ENCODE measurements at regions not wholly inside any gene's neighbourhood (a gene's known extent, or its start where the extent isn't known, plus 50 kb on each side); places are given as distances from the start of the nearest gene placed in this dataset.

DNA sequence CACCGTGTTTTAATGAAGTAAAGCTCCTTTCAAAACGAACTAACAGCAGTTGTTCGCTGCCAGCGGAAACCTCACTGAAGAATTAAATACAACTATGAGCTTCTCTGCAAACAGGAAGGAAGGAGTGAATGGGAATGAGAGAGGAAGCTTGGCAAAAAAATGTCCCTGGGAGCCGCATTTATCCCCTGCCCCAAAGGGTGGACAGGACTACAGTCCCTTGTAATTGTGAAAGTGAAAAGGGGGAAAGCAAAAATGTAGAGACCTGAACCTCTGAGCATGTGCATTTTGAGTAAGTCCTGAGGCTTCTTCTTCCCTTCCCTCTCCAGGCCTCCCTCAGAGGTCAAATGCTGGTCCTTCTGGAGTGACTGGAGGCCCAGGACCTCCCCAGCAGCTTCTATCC lies 53.8 kb upstream of the BMP2K start:
- no peaks in the 10 kb centered on the region for H3K9me2 ChIP-seq (replicated peaks; ENCODE audit: low read length)
- no peak overlapping the region for H3K4me2 ChIP-seq (ENCODE audit: low read length)
- DNase-seq (no peak), ATAC-seq (no peak)
- H3K9me3 ChIP-seq (ENCODE audit: low read length): no peaks in the 10 kb centered on the region
- ChIA-PET POLR2A (ENCODE audit: unreplicated experiment) (no interaction called here), CTCF (no interaction called here)
- H3F3A ChIP-seq (ENCODE audit: low read length, unreplicated experiment): no peaks in the 10 kb centered on the region
- no peak overlapping the region for H3K9ac ChIP-seq (ENCODE audit: low read length)
- H3K36me3 ChIP-seq (ENCODE audit: low read depth, low read length): no peaks in the 10 kb centered on the region
- TF ChIP-seq, protein P1, sequence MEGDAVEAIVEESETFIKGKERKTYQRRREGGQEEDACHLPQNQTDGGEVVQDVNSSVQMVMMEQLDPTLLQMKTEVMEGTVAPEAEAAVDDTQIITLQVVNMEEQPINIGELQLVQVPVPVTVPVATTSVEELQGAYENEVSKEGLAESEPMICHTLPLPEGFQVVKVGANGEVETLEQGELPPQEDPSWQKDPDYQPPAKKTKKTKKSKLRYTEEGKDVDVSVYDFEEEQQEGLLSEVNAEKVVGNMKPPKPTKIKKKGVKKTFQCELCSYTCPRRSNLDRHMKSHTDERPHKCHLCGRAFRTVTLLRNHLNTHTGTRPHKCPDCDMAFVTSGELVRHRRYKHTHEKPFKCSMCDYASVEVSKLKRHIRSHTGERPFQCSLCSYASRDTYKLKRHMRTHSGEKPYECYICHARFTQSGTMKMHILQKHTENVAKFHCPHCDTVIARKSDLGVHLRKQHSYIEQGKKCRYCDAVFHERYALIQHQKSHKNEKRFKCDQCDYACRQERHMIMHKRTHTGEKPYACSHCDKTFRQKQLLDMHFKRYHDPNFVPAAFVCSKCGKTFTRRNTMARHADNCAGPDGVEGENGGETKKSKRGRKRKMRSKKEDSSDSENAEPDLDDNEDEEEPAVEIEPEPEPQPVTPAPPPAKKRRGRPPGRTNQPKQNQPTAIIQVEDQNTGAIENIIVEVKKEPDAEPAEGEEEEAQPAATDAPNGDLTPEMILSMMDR (conservative IDR thresholded peaks at IDR 0.05; ENCODE audit: low read depth, low read length): no peak
- no peak for TF ChIP-seq EZH2 (IDR thresholded peaks at IDR 0.05; ENCODE audit: low read length, unreplicated experiment)
- H3K4me1 ChIP-seq (ENCODE audit: insufficient read depth, low read length): no peaks in the 10 kb centered on the region
- H3K79me2 ChIP-seq (ENCODE audit: low read length): no peaks in the 10 kb centered on the region
- no peak overlapping the region for H2AFZ ChIP-seq (ENCODE audit: low read length)
- no peaks in the 10 kb centered on the region for H4K20me1 ChIP-seq (ENCODE audit: low read length)
- intact Hi-C loops (cut with micrococcal nuclease): no loop called here
- no peaks in the 10 kb centered on the region for H3K27me3 ChIP-seq (ENCODE audit: low read length)
- no peak overlapping the region for H3K27ac ChIP-seq (ENCODE audit: low read length)
- H3K4me3 ChIP-seq (ENCODE audit: low read length): no peak overlapping the region
- no TSS peak for BruUV-seq (replicated peaks)

DNA sequence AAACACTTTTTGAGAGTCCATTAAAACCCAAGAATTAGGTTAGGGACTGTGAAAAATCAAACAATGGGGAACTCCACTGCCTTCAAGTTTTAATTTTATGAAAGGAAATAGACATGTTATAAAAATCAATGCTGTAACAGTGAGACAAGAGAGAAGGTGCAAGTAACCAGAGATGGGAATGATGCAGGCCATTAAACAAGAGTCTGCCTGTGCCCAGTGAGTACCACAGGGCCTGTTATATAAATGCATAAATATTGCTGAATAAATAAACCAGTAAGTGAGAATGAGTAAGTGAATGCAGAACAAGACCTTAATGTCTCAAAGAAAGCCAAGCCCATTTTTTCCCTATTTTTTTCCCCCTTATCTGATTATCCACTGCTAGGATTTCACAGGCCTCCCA lies 53.3 kb upstream of the BMP2K start:
- no peaks in the 10 kb centered on the region for H3K9me2 ChIP-seq (replicated peaks; ENCODE audit: low read length)
- no peak overlapping the region for H3K27ac ChIP-seq (ENCODE audit: low read length)
- H3K4me1 ChIP-seq (ENCODE audit: insufficient read depth, low read length): no peaks in the 10 kb centered on the region
- no peaks in the 10 kb centered on the region for H3K79me2 ChIP-seq (ENCODE audit: low read length)
- H3K27me3 ChIP-seq (ENCODE audit: low read length): no peaks in the 10 kb centered on the region
- POLR2A ChIA-PET (ENCODE audit: unreplicated experiment): no interaction called here
- ATAC-seq (peak; percentile 61), DNase-seq (no peak)
- no peak overlapping the region for H2AFZ ChIP-seq (ENCODE audit: low read length)
- H4K20me1 ChIP-seq (ENCODE audit: low read length): no peaks in the 10 kb centered on the region
- no peaks in the 10 kb centered on the region for H3F3A ChIP-seq (ENCODE audit: low read length, unreplicated experiment)
- no TSS peak for BruUV-seq (replicated peaks)
- no peak overlapping the region for H3K4me2 ChIP-seq (ENCODE audit: low read length)
- TF ChIP-seq EZH2 (IDR thresholded peaks at IDR 0.05; ENCODE audit: low read length, unreplicated experiment): no peak
- no peak for TF ChIP-seq EZH2phosphoT487 (IDR thresholded peaks at IDR 0.05; ENCODE audit: borderline replicate concordance, low read length)
- TF ChIP-seq, protein P1 (conservative IDR thresholded peaks at IDR 0.05; ENCODE audit: low read depth, low read length): no peak
- H3K9me3 ChIP-seq (ENCODE audit: low read length): no peaks in the 10 kb centered on the region
- H3K4me3 ChIP-seq (ENCODE audit: low read length): no peak overlapping the region
- no peaks in the 10 kb centered on the region for H3K36me3 ChIP-seq (ENCODE audit: low read depth, low read length)
- intact Hi-C loops (cut with micrococcal nuclease): no loop called here
- CTCF ChIA-PET: no interaction called here
- H3K9ac ChIP-seq (ENCODE audit: low read length): no peak overlapping the region
